ENCODE measurements at regions not wholly inside any gene's neighbourhood (a gene's known extent, or its start where the extent isn't known, plus 50 kb on each side); places are given as distances from the start of the nearest gene placed in this dataset.

DNA sequence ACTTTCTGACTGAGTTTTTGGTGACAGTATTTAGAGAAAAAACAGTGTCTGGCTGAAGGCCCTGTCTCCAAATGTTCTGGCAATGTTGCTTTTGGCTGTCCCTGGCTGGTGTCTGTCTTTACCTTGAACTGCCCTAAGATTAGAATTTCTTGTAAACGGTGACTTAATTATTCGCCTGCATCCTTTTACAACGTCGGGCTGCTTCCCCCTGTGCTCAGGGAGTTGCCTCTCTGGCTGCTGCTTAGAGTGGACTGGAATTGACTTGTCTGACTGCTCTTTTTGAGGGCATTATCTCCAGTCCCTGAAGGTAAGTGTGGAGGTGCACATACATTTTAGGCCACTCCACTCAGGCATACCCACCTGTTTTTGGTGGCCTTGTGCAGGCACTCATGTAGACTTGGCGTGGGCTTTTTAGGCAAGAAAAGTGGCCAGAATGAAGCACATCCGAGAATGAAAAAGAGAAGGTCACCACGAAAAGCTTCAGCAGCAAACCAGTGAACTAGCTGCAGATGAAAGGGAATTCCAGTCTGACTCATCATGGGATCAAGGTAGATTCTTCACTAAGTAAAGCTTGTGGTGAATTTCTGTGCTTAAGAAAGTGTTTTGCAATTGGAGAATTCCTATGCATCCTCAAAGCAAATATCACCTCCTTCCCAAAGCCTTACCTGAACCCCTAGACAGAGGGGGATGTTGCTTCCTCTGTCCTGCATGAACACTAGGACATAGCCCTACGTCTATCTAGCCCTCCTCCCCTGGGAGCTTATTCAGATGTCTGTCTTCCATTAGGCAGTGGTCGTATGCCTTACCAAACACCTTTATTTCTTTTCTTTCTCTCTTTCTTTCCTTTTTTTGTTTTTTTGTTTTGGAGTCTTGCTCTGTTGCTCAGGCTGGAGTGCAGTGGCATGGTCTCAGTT, 230.3 kb upstream of the TRIB2 start:
- CTCF ChIA-PET = interaction anchor here (1.1 kb wide), 1 partner anchor 229 kb away, joined by 3 read pairs; no protein-coding TSS in a partner anchor

DNA sequence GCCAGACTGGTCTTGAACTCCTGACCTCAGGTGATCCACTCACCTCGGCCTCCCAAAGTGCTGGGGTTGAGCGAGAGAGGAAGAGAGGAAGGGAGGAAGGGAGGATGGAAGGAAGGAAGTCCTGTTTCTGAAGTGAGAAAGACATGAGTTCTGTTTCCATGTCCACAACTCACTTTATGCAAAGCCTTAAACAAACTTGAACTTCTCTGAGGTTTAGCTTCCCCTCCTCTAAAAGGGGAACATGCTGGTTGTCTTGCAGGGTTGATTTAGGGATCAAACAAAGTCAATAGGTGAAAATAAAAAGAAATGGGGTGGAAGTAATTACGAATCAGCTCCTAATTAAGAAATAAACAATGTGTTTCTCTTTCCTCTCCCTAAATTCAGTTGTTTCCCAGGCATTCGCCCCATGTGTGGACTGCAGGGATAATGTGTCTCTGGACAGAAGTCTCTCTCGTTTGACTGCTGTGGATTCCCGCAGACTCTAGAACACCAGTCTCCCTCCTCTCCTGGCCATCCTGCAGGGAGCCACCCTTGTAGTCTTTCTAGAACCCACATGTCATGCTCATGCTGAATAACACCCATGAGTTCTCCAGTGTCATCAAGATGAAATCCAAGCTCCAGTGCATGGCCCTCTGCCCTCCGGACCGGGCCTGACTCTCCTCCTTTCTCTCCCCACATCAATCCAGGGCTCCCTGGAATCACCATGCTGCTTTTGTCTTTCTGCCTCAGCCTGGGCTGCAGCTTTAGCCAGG, 229.3 kb upstream of the TRIB2 start:
- H4K20me1 ChIP-seq (ENCODE audit: insufficient read depth) = no peaks in the 10 kb centered on the region
- intact Hi-C loops (cut with micrococcal nuclease; ENCODE audit: unreplicated experiment) = no loop called here
- H3K4me2 ChIP-seq = peak overlapping the region; percentile 79
- H2AFZ ChIP-seq = no peak overlapping the region
- H3K9me3 ChIP-seq (ENCODE audit: insufficient read depth, low read depth) = 0 out of 2 replicates have a peak, but pooled peaks cover 7% of the 10 kb centered on the region
- no peaks in the 10 kb centered on the region for H3K27me3 ChIP-seq (ENCODE audit: insufficient read depth, low read depth)
- BruUV-seq (replicated peaks) = no TSS peak
- H3K9me2 ChIP-seq (ENCODE audit: insufficient read depth) = no peaks in the 10 kb centered on the region
- peaks cover 31% of the 10 kb centered on the region for H3K4me1 ChIP-seq (replicated peaks; ENCODE audit: insufficient read depth)
- H3K36me3 ChIP-seq (ENCODE audit: low read depth) = no peaks in the 10 kb centered on the region
- no peaks in the 10 kb centered on the region for H3K79me2 ChIP-seq (ENCODE audit: low read depth)
- ChIA-PET CTCF (interaction anchor here (1.1 kb wide), 1 partner anchor 228 kb away, joined by 3 read pairs; no protein-coding TSS in a partner anchor), POLR2A (ENCODE audit: unreplicated experiment) (no interaction called here)
- no peak for DNase-seq
- H3F3A ChIP-seq (ENCODE audit: insufficient read depth, low read depth) = peaks cover 21% of the 10 kb centered on the region
- H3K4me3 ChIP-seq = no peak overlapping the region
- no peak overlapping the region for H3K27ac ChIP-seq
- no peak for TF ChIP-seq EZH2 (IDR thresholded peaks at IDR 0.05; ENCODE audit: low read depth)

More for the DNA sequence above, 230.3 kb upstream of the TRIB2 start:
- peak overlapping the region; percentile 79 for H3K4me2 ChIP-seq
- intact Hi-C loops (cut with micrococcal nuclease; ENCODE audit: unreplicated experiment) = loop anchor here (1.0 kb wide), 1 partner anchor 230 kb away; the partner anchor contains the start of gene TRIB2
- DNase-seq = peak; percentile 23 to 89
- POLR2A ChIA-PET (ENCODE audit: unreplicated experiment) = no interaction called here
- peak overlapping the region; percentile 32; the same call in 1 of the 2 replicates for H3K4me3 ChIP-seq
- H3K9me2 ChIP-seq (ENCODE audit: insufficient read depth) = no peaks in the 10 kb centered on the region
- 0 out of 2 replicates have a peak, but pooled peaks cover 7% of the 10 kb centered on the region for H3K9me3 ChIP-seq (ENCODE audit: insufficient read depth, low read depth)
- H4K20me1 ChIP-seq (ENCODE audit: insufficient read depth) = no peaks in the 10 kb centered on the region
- H3K79me2 ChIP-seq (ENCODE audit: low read depth) = no peaks in the 10 kb centered on the region
- no peak for TF ChIP-seq CTCF (conservative IDR thresholded peaks at IDR 0.05)
- TF ChIP-seq EZH2 (IDR thresholded peaks at IDR 0.05; ENCODE audit: low read depth) = no peak
- 0 out of 2 replicates have a peak overlapping the region, but pooled peaks have one; percentile 6 for H2AFZ ChIP-seq
- no peaks in the 10 kb centered on the region for H3K27me3 ChIP-seq (ENCODE audit: insufficient read depth, low read depth)
- H3F3A ChIP-seq (ENCODE audit: insufficient read depth, low read depth) = peaks cover 21% of the 10 kb centered on the region
- no TSS peak for BruUV-seq (replicated peaks)
- H3K4me1 ChIP-seq (replicated peaks; ENCODE audit: insufficient read depth) = peaks cover 31% of the 10 kb centered on the region
- H3K27ac ChIP-seq = peak overlapping the region; percentile 56
- no peaks in the 10 kb centered on the region for H3K36me3 ChIP-seq (ENCODE audit: low read depth)

DNA sequence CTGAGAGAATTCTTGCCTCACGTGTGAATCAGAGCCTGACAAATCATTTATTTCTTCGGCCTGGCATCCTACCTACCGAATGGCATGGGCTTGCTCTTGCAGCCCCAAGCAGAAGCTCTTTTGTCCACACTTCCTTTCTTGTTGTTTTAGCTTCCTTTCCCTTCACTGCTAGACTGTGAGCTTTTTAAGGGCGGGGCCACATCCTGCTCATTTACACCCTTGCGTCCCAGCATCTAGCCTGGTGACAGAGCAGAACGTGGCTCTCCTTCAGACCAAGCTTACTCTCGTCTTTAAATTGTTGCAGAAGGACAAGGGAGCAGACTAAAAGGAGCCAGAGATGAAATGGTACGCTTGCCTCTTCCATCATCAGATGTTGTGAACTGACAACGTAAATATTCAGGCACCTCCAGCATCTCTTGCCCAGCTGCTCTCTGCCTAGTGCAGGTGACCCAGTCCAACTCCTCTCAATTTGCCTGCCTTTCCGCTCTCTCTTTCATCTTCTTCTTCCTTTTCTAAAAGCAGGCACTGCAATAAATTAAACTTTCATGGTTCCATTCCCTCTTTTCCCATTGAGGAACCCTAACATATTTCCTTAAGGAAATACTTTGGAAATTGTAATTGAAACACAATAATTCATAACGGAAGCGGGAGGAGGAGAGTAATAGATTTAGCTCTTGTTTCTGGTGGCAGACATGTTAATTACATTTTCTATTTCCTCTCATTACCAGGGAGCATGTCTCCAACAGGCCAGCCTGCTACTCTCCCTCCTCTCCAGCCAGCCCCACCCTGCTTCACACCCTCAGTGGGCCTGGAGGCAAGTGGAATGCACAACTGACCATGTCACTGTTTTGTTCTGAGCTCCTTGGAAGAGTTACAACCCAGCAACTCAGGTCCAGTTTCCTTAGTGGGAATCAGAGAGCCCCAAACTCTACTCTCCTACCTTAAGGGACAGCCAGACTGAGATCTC, 228.1 kb upstream of the TRIB2 start:
- H4K20me1 ChIP-seq (ENCODE audit: insufficient read depth) = no peaks in the 10 kb centered on the region
- H3K36me3 ChIP-seq (ENCODE audit: low read depth) = no peaks in the 10 kb centered on the region
- CTCF ChIA-PET = no interaction called here
- no peak overlapping the region for H3K27ac ChIP-seq
- POLR2A ChIA-PET (ENCODE audit: unreplicated experiment) = no interaction called here
- BruUV-seq (replicated peaks) = no TSS peak
- H3K4me2 ChIP-seq = no peak overlapping the region
- H3K9me3 ChIP-seq (ENCODE audit: insufficient read depth, low read depth) = 0 out of 2 replicates have a peak, but pooled peaks cover 3% of the 10 kb centered on the region
- H3K4me3 ChIP-seq = no peak overlapping the region
- H2AFZ ChIP-seq = no peak overlapping the region
- H3K4me1 ChIP-seq (replicated peaks; ENCODE audit: insufficient read depth) = peaks cover 40% of the 10 kb centered on the region
- intact Hi-C loops (cut with micrococcal nuclease; ENCODE audit: unreplicated experiment) = no loop called here
- no peak for TF ChIP-seq CTCF (conservative IDR thresholded peaks at IDR 0.05)
- no peak for TF ChIP-seq EZH2 (IDR thresholded peaks at IDR 0.05; ENCODE audit: low read depth)
- H3K79me2 ChIP-seq (ENCODE audit: low read depth) = no peaks in the 10 kb centered on the region
- peaks cover 30% of the 10 kb centered on the region for H3F3A ChIP-seq (ENCODE audit: insufficient read depth, low read depth)
- no peaks in the 10 kb centered on the region for H3K9me2 ChIP-seq (ENCODE audit: insufficient read depth)
- DNase-seq = no peak
- H3K27me3 ChIP-seq (ENCODE audit: insufficient read depth, low read depth) = no peaks in the 10 kb centered on the region
